ENCODE measurements at regions not wholly inside any gene's neighbourhood (a gene's known extent, or its start where the extent isn't known, plus 50 kb on each side); places are given as distances from the start of the nearest gene placed in this dataset.

GRCh38 chr13:44089452-44089851, 209.7 kb downstream of the LACC1 start:
- no peak for TF ChIP-seq HOXD13 (CRISPR knock-in tag; IDR thresholded peaks at IDR 0.05; ENCODE audit: borderline replicate concordance)
- TF ChIP-seq PATZ1 (tag by site-specific recombination; IDR thresholded peaks at IDR 0.05) = no peak
- no peak for TF ChIP-seq PRDM10 (tag by site-specific recombination; IDR thresholded peaks at IDR 0.05)
- TF ChIP-seq ZXDB (tag by site-specific recombination; IDR thresholded peaks at IDR 0.05) = no peak
- no peak for TF ChIP-seq CTCF (tag by site-specific recombination; IDR thresholded peaks at IDR 0.05)
- no peak for TF ChIP-seq ZNF398 (tag by site-specific recombination; IDR thresholded peaks at IDR 0.05)
- TF ChIP-seq ZNF112 (tag by site-specific recombination; IDR thresholded peaks at IDR 0.05) = no peak
